ENCODE measurements at regions not wholly inside any gene's neighbourhood (a gene's known extent, or its start where the extent isn't known, plus 50 kb on each side); places are given as distances from the start of the nearest gene placed in this dataset.

DNA sequence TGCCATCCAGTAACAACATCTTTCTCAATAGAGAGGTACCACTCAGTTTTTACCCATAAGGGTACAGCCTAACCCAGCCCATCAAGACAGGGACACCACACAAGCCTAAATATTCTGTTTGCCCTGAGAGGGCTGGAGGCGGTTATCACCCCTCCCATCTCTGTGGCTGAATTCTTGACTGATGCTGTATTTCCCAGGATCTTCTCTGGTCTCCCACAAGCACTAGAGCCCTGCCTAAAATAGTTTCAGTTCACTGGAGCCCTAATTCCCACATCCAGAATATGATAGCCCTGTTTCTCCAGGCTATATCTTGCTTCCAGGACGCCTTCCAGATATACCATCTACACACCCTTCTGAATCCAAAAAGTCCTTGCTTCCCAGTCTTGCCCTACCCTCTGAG, 91.6 kb upstream of the NMU start:
- no peaks in the 10 kb centered on the region for H4K20me1 ChIP-seq (ENCODE audit: insufficient read depth)
- H3F3A ChIP-seq (ENCODE audit: insufficient read depth, low read length, poor library complexity, severe bottlenecking): no peaks in the 10 kb centered on the region
- no peaks in the 10 kb centered on the region for H3K9me2 ChIP-seq (ENCODE audit: insufficient read depth, low read length)
- H3K27me3 ChIP-seq (ENCODE audit: insufficient read depth, low read depth, low read length): no peaks in the 10 kb centered on the region
- TF ChIP-seq, protein P1, sequence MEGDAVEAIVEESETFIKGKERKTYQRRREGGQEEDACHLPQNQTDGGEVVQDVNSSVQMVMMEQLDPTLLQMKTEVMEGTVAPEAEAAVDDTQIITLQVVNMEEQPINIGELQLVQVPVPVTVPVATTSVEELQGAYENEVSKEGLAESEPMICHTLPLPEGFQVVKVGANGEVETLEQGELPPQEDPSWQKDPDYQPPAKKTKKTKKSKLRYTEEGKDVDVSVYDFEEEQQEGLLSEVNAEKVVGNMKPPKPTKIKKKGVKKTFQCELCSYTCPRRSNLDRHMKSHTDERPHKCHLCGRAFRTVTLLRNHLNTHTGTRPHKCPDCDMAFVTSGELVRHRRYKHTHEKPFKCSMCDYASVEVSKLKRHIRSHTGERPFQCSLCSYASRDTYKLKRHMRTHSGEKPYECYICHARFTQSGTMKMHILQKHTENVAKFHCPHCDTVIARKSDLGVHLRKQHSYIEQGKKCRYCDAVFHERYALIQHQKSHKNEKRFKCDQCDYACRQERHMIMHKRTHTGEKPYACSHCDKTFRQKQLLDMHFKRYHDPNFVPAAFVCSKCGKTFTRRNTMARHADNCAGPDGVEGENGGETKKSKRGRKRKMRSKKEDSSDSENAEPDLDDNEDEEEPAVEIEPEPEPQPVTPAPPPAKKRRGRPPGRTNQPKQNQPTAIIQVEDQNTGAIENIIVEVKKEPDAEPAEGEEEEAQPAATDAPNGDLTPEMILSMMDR (IDR thresholded peaks at IDR 0.05; ENCODE audit: poor library complexity, severe bottlenecking): no peak
- TF ChIP-seq POLR2AphosphoS5 (IDR thresholded peaks at IDR 0.05): no peak
- no peak for TF ChIP-seq MXI1 (conservative IDR thresholded peaks at IDR 0.05; ENCODE audit: poor library complexity, severe bottlenecking)
- no peak for TF ChIP-seq EZH2 (IDR thresholded peaks at IDR 0.05; ENCODE audit: borderline replicate concordance, insufficient read depth, low read length, poor library complexity, severe bottlenecking)
- no peak for TF ChIP-seq EP300 (conservative IDR thresholded peaks at IDR 0.05; ENCODE audit: poor library complexity, severe bottlenecking)
- TF ChIP-seq TAF1 (IDR thresholded peaks at IDR 0.05; ENCODE audit: low read depth): no peak
- TF ChIP-seq, protein P2, sequence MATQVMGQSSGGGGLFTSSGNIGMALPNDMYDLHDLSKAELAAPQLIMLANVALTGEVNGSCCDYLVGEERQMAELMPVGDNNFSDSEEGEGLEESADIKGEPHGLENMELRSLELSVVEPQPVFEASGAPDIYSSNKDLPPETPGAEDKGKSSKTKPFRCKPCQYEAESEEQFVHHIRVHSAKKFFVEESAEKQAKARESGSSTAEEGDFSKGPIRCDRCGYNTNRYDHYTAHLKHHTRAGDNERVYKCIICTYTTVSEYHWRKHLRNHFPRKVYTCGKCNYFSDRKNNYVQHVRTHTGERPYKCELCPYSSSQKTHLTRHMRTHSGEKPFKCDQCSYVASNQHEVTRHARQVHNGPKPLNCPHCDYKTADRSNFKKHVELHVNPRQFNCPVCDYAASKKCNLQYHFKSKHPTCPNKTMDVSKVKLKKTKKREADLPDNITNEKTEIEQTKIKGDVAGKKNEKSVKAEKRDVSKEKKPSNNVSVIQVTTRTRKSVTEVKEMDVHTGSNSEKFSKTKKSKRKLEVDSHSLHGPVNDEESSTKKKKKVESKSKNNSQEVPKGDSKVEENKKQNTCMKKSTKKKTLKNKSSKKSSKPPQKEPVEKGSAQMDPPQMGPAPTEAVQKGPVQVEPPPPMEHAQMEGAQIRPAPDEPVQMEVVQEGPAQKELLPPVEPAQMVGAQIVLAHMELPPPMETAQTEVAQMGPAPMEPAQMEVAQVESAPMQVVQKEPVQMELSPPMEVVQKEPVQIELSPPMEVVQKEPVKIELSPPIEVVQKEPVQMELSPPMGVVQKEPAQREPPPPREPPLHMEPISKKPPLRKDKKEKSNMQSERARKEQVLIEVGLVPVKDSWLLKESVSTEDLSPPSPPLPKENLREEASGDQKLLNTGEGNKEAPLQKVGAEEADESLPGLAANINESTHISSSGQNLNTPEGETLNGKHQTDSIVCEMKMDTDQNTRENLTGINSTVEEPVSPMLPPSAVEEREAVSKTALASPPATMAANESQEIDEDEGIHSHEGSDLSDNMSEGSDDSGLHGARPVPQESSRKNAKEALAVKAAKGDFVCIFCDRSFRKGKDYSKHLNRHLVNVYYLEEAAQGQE (IDR thresholded peaks at IDR 0.05; ENCODE audit: borderline replicate concordance): no peak
- no peak for TF ChIP-seq RAD21 (conservative IDR thresholded peaks at IDR 0.05)
- TF ChIP-seq SMC3 (conservative IDR thresholded peaks at IDR 0.05; ENCODE audit: poor library complexity): no peak
- H3K4me2 ChIP-seq (ENCODE audit: low read length): no peak overlapping the region
- H3K79me2 ChIP-seq (replicated peaks; ENCODE audit: insufficient read depth, low read length): no peaks in the 10 kb centered on the region
- H3K9me3 ChIP-seq (ENCODE audit: low read length): no peaks in the 10 kb centered on the region
- no peak overlapping the region for H3K9ac ChIP-seq (ENCODE audit: low read length)
- no peaks in the 10 kb centered on the region for H3K36me3 ChIP-seq (ENCODE audit: insufficient read depth, low read length)
- no peak overlapping the region for H2AFZ ChIP-seq (ENCODE audit: low read depth, low read length)
- no peak overlapping the region for H3K27ac ChIP-seq (ENCODE audit: low read length)
- H3K4me3 ChIP-seq (ENCODE audit: low read length): no peak overlapping the region

- no peak overlapping the region for H3K9ac ChIP-seq (ENCODE audit: low read length)
- H3K79me2 ChIP-seq (replicated peaks; ENCODE audit: insufficient read depth, low read length): no peaks in the 10 kb centered on the region
- H3K9me3 ChIP-seq (ENCODE audit: low read length): no peaks in the 10 kb centered on the region
- no peak overlapping the region for H3K4me2 ChIP-seq (ENCODE audit: low read length)
- no peaks in the 10 kb centered on the region for H4K20me1 ChIP-seq (ENCODE audit: insufficient read depth)
- no peaks in the 10 kb centered on the region for H3K36me3 ChIP-seq (ENCODE audit: insufficient read depth, low read length)
- no peak overlapping the region for H3K4me3 ChIP-seq (ENCODE audit: low read length)
- no peaks in the 10 kb centered on the region for H3F3A ChIP-seq (ENCODE audit: insufficient read depth, low read length, poor library complexity, severe bottlenecking)
- no peak overlapping the region for H2AFZ ChIP-seq (ENCODE audit: low read depth, low read length)
- TF ChIP-seq RAD21 (conservative IDR thresholded peaks at IDR 0.05) (no peak), POLR2AphosphoS5 (IDR thresholded peaks at IDR 0.05) (no peak), TAF1 (IDR thresholded peaks at IDR 0.05; ENCODE audit: low read depth) (no peak), EZH2 (IDR thresholded peaks at IDR 0.05; ENCODE audit: borderline replicate concordance, insufficient read depth, low read length, poor library complexity, severe bottlenecking) (no peak), EP300 (conservative IDR thresholded peaks at IDR 0.05; ENCODE audit: poor library complexity, severe bottlenecking) (no peak), MXI1 (conservative IDR thresholded peaks at IDR 0.05; ENCODE audit: poor library complexity, severe bottlenecking) (no peak), SMC3 (conservative IDR thresholded peaks at IDR 0.05; ENCODE audit: poor library complexity) (no peak)
- TF ChIP-seq, protein P2 (IDR thresholded peaks at IDR 0.05; ENCODE audit: borderline replicate concordance): no peak
- TF ChIP-seq, protein P1 (IDR thresholded peaks at IDR 0.05; ENCODE audit: poor library complexity, severe bottlenecking): no peak
- H3K27me3 ChIP-seq (ENCODE audit: insufficient read depth, low read depth, low read length): no peaks in the 10 kb centered on the region
- no peaks in the 10 kb centered on the region for H3K9me2 ChIP-seq (ENCODE audit: insufficient read depth, low read length)
- no peak overlapping the region for H3K27ac ChIP-seq (ENCODE audit: low read length)
Observed at GRCh38 chr4:55729351-55730279, 90.0 kb upstream of the EXOC1L start.

Measured in neural cell (in vitro differentiated cells).